ENCODE measurements at regions not wholly inside any gene's neighbourhood (a gene's known extent, or its start where the extent isn't known, plus 50 kb on each side); places are given as distances from the start of the nearest gene placed in this dataset.

- TF ChIP-seq CTCF (IDR thresholded peaks at IDR 0.05; ENCODE audit: low read depth, low read length, missing input control) (no peak), REST (IDR thresholded peaks at IDR 0.05) (no peak), MAX (IDR thresholded peaks at IDR 0.05) (no peak)
Measured at GRCh38 chr2:124970030-124970429, 944.9 kb downstream of the CNTNAP5 start.
